HepG2 (cell line): ENCODE measurements at regions not wholly inside any gene's neighbourhood (a gene's known extent, or its start where the extent isn't known, plus 50 kb on each side); places are given as distances from the start of the nearest gene placed in this dataset.

Experiments used
- ATF4 ChIP-seq, 2 experiments: fragments of 450-650 bp in 1 of 2; sonication (generic) in 1 of 2; formaldehyde crosslinking; IDR thresholded peaks; 2 replicates each; pipeline versions ENCODE4 v1.5.0 to v1.8.0; 2020 to 2022; ENCODE audit warnings: mild to moderate bottlenecking in 1 of 2, missing genetic modification reagents in 1 of 2
- PRDM10 ChIP-seq: sonication (generic); formaldehyde crosslinking; IDR thresholded peaks from 2 replicates; pipeline ENCODE4 v1.4.0; 2020; ENCODE audit warnings: low read depth, missing genetic modification reagents

- TF ChIP-seq ATF4 (CRISPR knock-in tag; IDR thresholded peaks at IDR 0.05) (no peak), PRDM10 (CRISPR knock-in tag) (no peak)
These were observed 530.8 kb upstream of the ZNF804A start for GRCh38 chr2:184067502-184067901.
